Panc1 (cell line): ENCODE measurements at regions not wholly inside any gene's neighbourhood (a gene's known extent, or its start where the extent isn't known, plus 50 kb on each side); places are given as distances from the start of the nearest gene placed in this dataset.
"Not testable (repeated sequence)": the region's sequence is repeated elsewhere in the genome, so short reads cannot be mapped to it uniquely, and the experiment has no call there.

Experiments
- ATAC-seq: fragments of 200-7000 bp; cut with Tn5 transposase; 2 replicates; pipeline ENCODE4 v1.9.1; 2020; ENCODE audit warnings: mild to moderate bottlenecking, moderate library complexity
- BruUV-seq: library from RNA; stranded (reverse); fragments of 400-500 nt; replicated peaks from 2 replicates; lab custom pipeline; 2021; lab: Mats Ljungman, UMichigan
- CTCF ChIA-PET: fragments of 300-600 bp; sonication (Branson Sonifier 250); formaldehyde crosslinking; loops from one replicate; lab custom pipeline; 2022; ENCODE audit warnings: antibody characterized with exemption; lab: Charles Lee
- POLR2A ChIA-PET: fragments of 300-600 bp; sonication (Branson Sonifier 250); formaldehyde crosslinking; loops from one replicate; lab custom pipeline; 2022; ENCODE audit warnings: antibody characterized with exemption; lab: Charles Lee
- DNase-seq: peaks from one replicate; pipeline ENCODE4 v3.0.0-alpha.2; 2010; ENCODE audit warnings: low read depth, low spot score
- H3K27ac ChIP-seq: 2 replicates; pipeline ENCODE4 v1.5.1; 2011; ENCODE audit warnings: mild to moderate bottlenecking, low read length, inconsistent platforms
- H3K27me3 ChIP-seq: fragments of 200-500 bp; sonication (Bioruptor generic); 2 replicates; pipeline ENCODE4 v1.6.0; 2014; ENCODE audit warnings: low read length, inconsistent platforms; ENCODE audit not compliant: control insufficient read depth, insufficient read depth
- H3K36me3 ChIP-seq: fragments of 200-500 bp; sonication (Bioruptor generic); 2 replicates; pipeline ENCODE4 v1.5.1; 2014; ENCODE audit warnings: inconsistent platforms, mild to moderate bottlenecking, low read length, moderate library complexity; ENCODE audit not compliant: control insufficient read depth, insufficient read depth
- H3K4me1 ChIP-seq: 2 replicates; pipeline ENCODE4 v1.5.1; 2011; ENCODE audit warnings: inconsistent platforms, mild to moderate bottlenecking, low read length, moderate library complexity; ENCODE audit not compliant: control insufficient read depth, insufficient read depth
- H3K4me3 ChIP-seq, 2 experiments: 2 replicates each; pipeline ENCODE4 v1.5.1; 2011 to 2012; ENCODE audit warnings: low read depth in 2 of 2, low read length in 2 of 2, mild to moderate bottlenecking in 2 of 2, inconsistent platforms in 1 of 2, moderate library complexity in 1 of 2
- H3K9me3 ChIP-seq: fragments of 200-500 bp; sonication (Bioruptor generic); 2 replicates; pipeline ENCODE4 v1.5.1; 2014; ENCODE audit warnings: low read depth, mild to moderate bottlenecking, inconsistent platforms, low read length, moderate library complexity; ENCODE audit not compliant: control insufficient read depth, insufficient read depth
- POLR2AphosphoS5 ChIP-seq: IDR thresholded peaks from 2 replicates; pipeline ENCODE4 v1.6.1; 2012; ENCODE audit warnings: mild to moderate bottlenecking, low read depth, low read length, moderate library complexity
- REST ChIP-seq, 2 experiments: IDR thresholded peaks; 2 replicates each; pipeline ENCODE4 v1.6.1; 2011 to 2012; ENCODE audit warnings: low read depth in 2 of 2, control low read depth in 1 of 2, low read length in 1 of 2, mild to moderate bottlenecking in 1 of 2, moderate library complexity in 1 of 2; ENCODE audit not compliant: insufficient read depth in 1 of 2
- SIN3A ChIP-seq: IDR thresholded peaks from 2 replicates; pipeline ENCODE4 v1.6.1; 2012; ENCODE audit warnings: low read depth, mild to moderate bottlenecking, low read length, moderate library complexity, borderline replicate concordance; ENCODE audit not compliant: insufficient read depth
- TCF7L2 ChIP-seq: IDR thresholded peaks from 2 replicates; pipeline ENCODE4 v1.6.1; 2011; ENCODE audit warnings: mild to moderate bottlenecking, low read depth, low read length, inconsistent platforms
- in situ Hi-C: cut with HindIII; loops from 2 replicates; pipeline ENCODE4 v1.10.0; 2016; ENCODE audit warnings: low sequenced_read_pairs, low pct_unique_long_range_greater_than_20kb
- intact Hi-C: fragments of 100-400 bp; cut with micrococcal nuclease; formaldehyde crosslinking; loops from one replicate; pipeline ENCODE4 v1.10.0; 2022; ENCODE audit not compliant: unreplicated experiment
- TF ChIP-seq, protein P1 (sequence below): fragments of 450-650 bp; IDR thresholded peaks from 2 replicates; pipeline ENCODE4 v1.5.1; 2017; ENCODE audit warnings: mild to moderate bottlenecking

DNA sequence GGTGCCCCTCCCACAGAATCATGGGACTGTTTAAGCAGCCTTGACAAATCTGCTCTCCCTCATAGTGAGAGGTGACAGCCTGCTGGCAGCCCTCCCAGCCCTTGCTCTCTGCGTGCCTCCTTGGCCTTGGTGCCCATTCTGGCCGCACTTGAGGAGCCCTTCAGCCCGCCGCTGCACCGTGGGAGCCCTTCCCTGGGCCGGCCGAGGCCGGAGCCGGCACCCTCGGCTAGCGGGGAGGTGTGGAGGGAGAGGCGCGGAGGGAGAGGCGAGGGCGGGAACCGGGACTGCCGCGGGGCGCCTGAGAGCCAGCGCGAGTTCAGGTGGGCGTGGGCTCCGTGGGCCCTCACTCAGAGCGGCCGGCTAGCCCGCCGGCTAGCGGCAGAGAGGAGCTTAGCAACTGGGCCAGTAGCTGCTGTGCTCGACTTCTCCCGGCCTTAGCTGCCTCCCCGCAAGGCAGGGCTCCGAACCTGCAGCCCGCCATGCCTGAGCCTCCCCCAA lies 125.9 kb upstream of the MYO10 start:
- CTCF ChIA-PET: no interaction called here
- BruUV-seq: no TSS peak
- no peak for TF ChIP-seq REST (IDR thresholded peaks at IDR 0.05; ENCODE audit: insufficient read depth in 1 of 2, low read depth in 2 of 2, low read length in 1 of 2)
- no peak for TF ChIP-seq TCF7L2
- no peak for TF ChIP-seq SIN3A
- no peak for TF ChIP-seq POLR2AphosphoS5
- intact Hi-C loops: no loop called here
- DNase-seq: no peak
- Histone ChIP-seq H3K4me3 (no peak overlapping the region), H3K4me1 (peaks cover 6% of the 10 kb centered on the region; the same call in 1 of the 2 replicates), H3K9me3 (no peaks in the 10 kb centered on the region), H3K27me3 (no peaks in the 10 kb centered on the region), H3K27ac (no peak overlapping the region), H3K36me3 (no peaks in the 10 kb centered on the region)
- no peak for ATAC-seq
- in situ Hi-C loops: no loop called here
- POLR2A ChIA-PET: no interaction called here

DNA sequence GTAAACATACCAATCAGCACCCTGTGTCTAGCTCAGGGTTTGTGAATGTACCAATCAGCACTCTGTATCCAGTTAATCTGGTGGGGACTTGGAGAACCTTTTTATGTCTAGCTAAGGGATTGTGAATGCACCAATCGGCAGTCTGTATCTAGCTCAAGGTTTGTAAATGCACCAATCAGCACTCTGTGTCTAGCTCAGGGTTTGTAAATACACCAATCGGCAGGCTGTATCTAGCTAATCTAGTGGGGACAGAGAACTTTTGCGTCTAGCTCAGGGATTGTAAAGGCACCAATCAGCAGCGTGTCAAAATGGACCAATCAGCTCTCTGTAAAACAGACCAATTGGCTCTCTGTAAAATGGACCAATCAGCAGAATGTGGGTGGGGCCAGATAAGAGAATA lies 126.7 kb upstream of the MYO10 start:
- DNase-seq, CTCF ChIA-PET, BruUV-seq, in situ Hi-C loops, H3K36me3 ChIP-seq, POLR2A ChIA-PET, H3K4me3 ChIP-seq, ATAC-seq, intact Hi-C loops, H3K27me3 ChIP-seq, H3K4me1 ChIP-seq, H3K9me3 ChIP-seq, H3K27ac ChIP-seq: not testable (repeated sequence)

GRCh38 chr5:17064241-17064640 lies 128.2 kb upstream of the MYO10 start:
- intact Hi-C loops (no loop called here), in situ Hi-C loops (no loop called here)
- no peak overlapping the region for H3K4me3 ChIP-seq
- POLR2A ChIA-PET: interaction anchor here (0.6 to 0.7 kb wide), 3 partner anchors 72 to 725 kb away, joined by 3 to 13 read pairs (median 3); no protein-coding TSS in a partner anchor
- DNase-seq: no peak
- no peak for ATAC-seq
- H3K36me3 ChIP-seq: no peaks in the 10 kb centered on the region
- H3K9me3 ChIP-seq: no peaks in the 10 kb centered on the region
- no peak overlapping the region for H3K27ac ChIP-seq
- no peak for TF ChIP-seq SIN3A
- TF ChIP-seq POLR2AphosphoS5: no peak
- TF ChIP-seq, protein P1, sequence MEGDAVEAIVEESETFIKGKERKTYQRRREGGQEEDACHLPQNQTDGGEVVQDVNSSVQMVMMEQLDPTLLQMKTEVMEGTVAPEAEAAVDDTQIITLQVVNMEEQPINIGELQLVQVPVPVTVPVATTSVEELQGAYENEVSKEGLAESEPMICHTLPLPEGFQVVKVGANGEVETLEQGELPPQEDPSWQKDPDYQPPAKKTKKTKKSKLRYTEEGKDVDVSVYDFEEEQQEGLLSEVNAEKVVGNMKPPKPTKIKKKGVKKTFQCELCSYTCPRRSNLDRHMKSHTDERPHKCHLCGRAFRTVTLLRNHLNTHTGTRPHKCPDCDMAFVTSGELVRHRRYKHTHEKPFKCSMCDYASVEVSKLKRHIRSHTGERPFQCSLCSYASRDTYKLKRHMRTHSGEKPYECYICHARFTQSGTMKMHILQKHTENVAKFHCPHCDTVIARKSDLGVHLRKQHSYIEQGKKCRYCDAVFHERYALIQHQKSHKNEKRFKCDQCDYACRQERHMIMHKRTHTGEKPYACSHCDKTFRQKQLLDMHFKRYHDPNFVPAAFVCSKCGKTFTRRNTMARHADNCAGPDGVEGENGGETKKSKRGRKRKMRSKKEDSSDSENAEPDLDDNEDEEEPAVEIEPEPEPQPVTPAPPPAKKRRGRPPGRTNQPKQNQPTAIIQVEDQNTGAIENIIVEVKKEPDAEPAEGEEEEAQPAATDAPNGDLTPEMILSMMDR: no peak
- TF ChIP-seq TCF7L2: no peak
- TF ChIP-seq REST (IDR thresholded peaks at IDR 0.05; ENCODE audit: insufficient read depth in 1 of 2, low read depth in 2 of 2, low read length in 1 of 2): no peak
- no TSS peak for BruUV-seq
- H3K27me3 ChIP-seq: no peaks in the 10 kb centered on the region
- H3K4me1 ChIP-seq: peaks cover 3% of the 10 kb centered on the region; the same call in 1 of the 2 replicates
- CTCF ChIA-PET: interaction anchor here (0.7 kb wide), 1 partner anchor 12 kb away, joined by 4 read pairs; no protein-coding TSS in a partner anchor
